Caco-2 (cell line): ENCODE measurements at regions not wholly inside any gene's neighbourhood (a gene's known extent, or its start where the extent isn't known, plus 50 kb on each side); places are given as distances from the start of the nearest gene placed in this dataset.

Experiments
- BruUV-seq: library from RNA; stranded (reverse); fragments of 400-500 nt; replicated peaks from 2 replicates; lab custom pipeline; 2021; lab: Mats Ljungman, UMichigan
- CTCF ChIA-PET: fragments of 300-600 bp; sonication (Branson Sonifier 250); formaldehyde crosslinking; loops from one replicate; lab custom pipeline; 2022; ENCODE audit warnings: antibody characterized with exemption; lab: Charles Lee
- POLR2A ChIA-PET: fragments of 300-600 bp; sonication (Branson Sonifier 250); formaldehyde crosslinking; loops from one replicate; lab custom pipeline; 2022; ENCODE audit warnings: antibody characterized with exemption; lab: Charles Lee
- DNase-seq, 2 experiments: peaks; one replicate each; pipeline versions ENCODE4 v3.0.0 to v3.0.0-alpha.2; 2020 to 2022
- H3K27me3 ChIP-seq: replicated peaks from 2 replicates; pipeline ENCODE4 v1.6.0; 2011; ENCODE audit warnings: low read length; ENCODE audit not compliant: control insufficient read depth, insufficient read depth
- H3K36me3 ChIP-seq: 2 replicates; pipeline ENCODE4 v1.5.1; 2011; ENCODE audit warnings: low read length; ENCODE audit not compliant: control insufficient read depth, insufficient read depth
- H3K4me1 ChIP-seq: fragments of 250-450 bp; sonication (Bioruptor Pico); 2 replicates; pipeline ENCODE4 v1.5.1; 2020; ENCODE audit warnings: mild to moderate bottlenecking
- H3K4me3 ChIP-seq: 2 replicates; pipeline ENCODE4 v1.5.1; 2011; ENCODE audit warnings: low read depth, mild to moderate bottlenecking, control low read depth, low read length
- H3K9me3 ChIP-seq: fragments of 250-450 bp; sonication (Bioruptor Pico); 2 replicates; pipeline ENCODE4 v1.5.1; 2020; ENCODE audit warnings: mild to moderate bottlenecking, moderate library complexity
- H3K27ac Mint-ChIP-seq: one replicate; pipeline ENCODE4 v1.8.0; 2022; ENCODE audit warnings: mixed read lengths; ENCODE audit not compliant: unreplicated experiment
- H3K27me3 Mint-ChIP-seq: one replicate; pipeline ENCODE4 v1.8.0; 2022; ENCODE audit warnings: mixed read lengths; ENCODE audit not compliant: insufficient read depth, unreplicated experiment
- H3K36me3 Mint-ChIP-seq: one replicate; pipeline ENCODE4 v1.8.0; 2022; ENCODE audit warnings: mild to moderate bottlenecking, mixed read lengths; ENCODE audit not compliant: insufficient read depth, unreplicated experiment
- H3K4me1 Mint-ChIP-seq: one replicate; pipeline ENCODE4 v1.8.0; 2022; ENCODE audit warnings: low read depth, mixed read lengths; ENCODE audit not compliant: unreplicated experiment
- H3K4me3 Mint-ChIP-seq: one replicate; pipeline ENCODE4 v1.8.0; 2022; ENCODE audit warnings: mild to moderate bottlenecking, moderate library complexity, mixed read lengths; ENCODE audit not compliant: unreplicated experiment
- H3K9me3 Mint-ChIP-seq: one replicate; pipeline ENCODE4 v1.8.0; 2022; ENCODE audit warnings: mixed read lengths; ENCODE audit not compliant: unreplicated experiment
- CTCF ChIP-seq, 2 experiments: fragments of 200-600 bp in 1 of 2; IDR thresholded peaks; 1 replicate in 1 of 2; 2 replicates in 1 of 2; pipeline versions ENCODE4 v1.5.1 to v1.8.0; 2011 to 2022; ENCODE audit warnings: antibody characterized with exemption in 1 of 2, control low read depth in 1 of 2, inconsistent platforms in 1 of 2, low read depth in 1 of 2, low read length in 1 of 2, mild to moderate bottlenecking in 1 of 2, moderate library complexity in 1 of 2; ENCODE audit not compliant: insufficient read depth in 1 of 2, severe bottlenecking in 1 of 2, unreplicated experiment in 1 of 2
- intact Hi-C: fragments of 100-400 bp; cut with micrococcal nuclease; formaldehyde crosslinking; loops from one replicate; pipeline ENCODE4 v1.10.0; 2022; ENCODE audit not compliant: unreplicated experiment

GRCh38 chr3:80836395-80836794 lies 925.0 kb downstream of the GBE1 start:
- H3K4me3 ChIP-seq, result no peak overlapping the region

GRCh38 chr3:80807577-80807976 lies 953.9 kb downstream of the GBE1 start:
- ChIA-PET CTCF (no interaction called here), POLR2A (no interaction called here)
- no peaks in the 10 kb centered on the region for H3K4me1 Mint-ChIP-seq
- peaks cover 12% of the 10 kb centered on the region for H3K9me3 Mint-ChIP-seq
- no peaks in the 10 kb centered on the region for H3K36me3 Mint-ChIP-seq
- Histone ChIP-seq H3K4me1 (no peaks in the 10 kb centered on the region), H3K27me3 (no peaks in the 10 kb centered on the region), H3K36me3 (no peaks in the 10 kb centered on the region), H3K4me3 (no peak overlapping the region), H3K9me3 (no peaks in the 10 kb centered on the region)
- H3K4me3 Mint-ChIP-seq, result no peak overlapping the region
- no peak overlapping the region for H3K27ac Mint-ChIP-seq
- H3K27me3 Mint-ChIP-seq, result no peaks in the 10 kb centered on the region
- TF ChIP-seq CTCF (IDR thresholded peaks at IDR 0.05; ENCODE audit: insufficient read depth in 1 of 2, low read depth in 1 of 2, low read length in 1 of 2, severe bottlenecking in 1 of 2, unreplicated experiment in 1 of 2), result no peak
- intact Hi-C loops, result no loop called here
- BruUV-seq, result no TSS peak
- no peak for DNase-seq

More at GRCh38 chr3:80836395-80836794, 925.0 kb downstream of the GBE1 start:
- BruUV-seq, result no TSS peak
- Mint-ChIP-seq H3K27me3 (no peaks in the 10 kb centered on the region), H3K9me3 (no peaks in the 10 kb centered on the region), H3K4me1 (no peaks in the 10 kb centered on the region), H3K4me3 (no peak overlapping the region), H3K27ac (no peak overlapping the region), H3K36me3 (no peaks in the 10 kb centered on the region)
- no peaks in the 10 kb centered on the region for H3K27me3 ChIP-seq
- H3K36me3 ChIP-seq, result no peaks in the 10 kb centered on the region
- intact Hi-C loops, result no loop called here
- no peak for TF ChIP-seq CTCF (IDR thresholded peaks at IDR 0.05; ENCODE audit: insufficient read depth in 1 of 2, low read depth in 1 of 2, low read length in 1 of 2, severe bottlenecking in 1 of 2, unreplicated experiment in 1 of 2)
- no peak for DNase-seq
- CTCF ChIA-PET, result no interaction called here
- POLR2A ChIA-PET, result no interaction called here
- H3K9me3 ChIP-seq, result no peaks in the 10 kb centered on the region
- H3K4me1 ChIP-seq, result no peaks in the 10 kb centered on the region

GRCh38 chr3:80806673-80807072 lies 954.8 kb downstream of the GBE1 start:
- intact Hi-C loops, result no loop called here
- no peak overlapping the region for H3K4me3 Mint-ChIP-seq
- no peaks in the 10 kb centered on the region for H3K36me3 Mint-ChIP-seq
- H3K27me3 Mint-ChIP-seq, result no peaks in the 10 kb centered on the region
- no peaks in the 10 kb centered on the region for H3K36me3 ChIP-seq
- H3K4me3 ChIP-seq, result no peak overlapping the region
- TF ChIP-seq CTCF (IDR thresholded peaks at IDR 0.05; ENCODE audit: insufficient read depth in 1 of 2, low read depth in 1 of 2, low read length in 1 of 2, severe bottlenecking in 1 of 2, unreplicated experiment in 1 of 2), result no peak
- POLR2A ChIA-PET, result no interaction called here
- H3K4me1 ChIP-seq, result peaks cover 6% of the 10 kb centered on the region; the same call in 1 of the 2 replicates
- H3K9me3 Mint-ChIP-seq, result peaks cover 12% of the 10 kb centered on the region
- H3K27me3 ChIP-seq, result no peaks in the 10 kb centered on the region
- no peak overlapping the region for H3K27ac Mint-ChIP-seq
- no peaks in the 10 kb centered on the region for H3K4me1 Mint-ChIP-seq
- BruUV-seq, result no TSS peak
- CTCF ChIA-PET, result no interaction called here
- no peaks in the 10 kb centered on the region for H3K9me3 ChIP-seq
- DNase-seq, result no peak
